Right lobe of liver (tissue), 4 donors: ENCODE measurements at regions not wholly inside any gene's neighbourhood (a gene's known extent, or its start where the extent isn't known, plus 50 kb on each side); places are given as distances from the start of the nearest gene placed in this dataset.

Experiments used
- POLR2A ChIP-seq: fragments of 450-650 bp; IDR thresholded peaks from one replicate; pipeline ENCODE4 v1.6.1; 2017; ENCODE audit warnings: antibody characterized with exemption, mild to moderate bottlenecking
- TF ChIP-seq, protein P1 (sequence below), 4 donors: fragments of 200-600 bp in 3 of 4; fragments of 450-650 bp in 1 of 4; IDR thresholded peaks; one replicate each; pipeline versions ENCODE4 v1.5.1 to v1.8.0; 2016 to 2022; ENCODE audit warnings: antibody characterized with exemption in 4 of 4, mild to moderate bottlenecking in 2 of 4
- donor health status: DM: no; HTN: no; CAD: no.
- donor health status: DM: no; HTN: no; CAD: no.
- donor health status: DM: no; HTN: yes; CAD: no.

DNA sequence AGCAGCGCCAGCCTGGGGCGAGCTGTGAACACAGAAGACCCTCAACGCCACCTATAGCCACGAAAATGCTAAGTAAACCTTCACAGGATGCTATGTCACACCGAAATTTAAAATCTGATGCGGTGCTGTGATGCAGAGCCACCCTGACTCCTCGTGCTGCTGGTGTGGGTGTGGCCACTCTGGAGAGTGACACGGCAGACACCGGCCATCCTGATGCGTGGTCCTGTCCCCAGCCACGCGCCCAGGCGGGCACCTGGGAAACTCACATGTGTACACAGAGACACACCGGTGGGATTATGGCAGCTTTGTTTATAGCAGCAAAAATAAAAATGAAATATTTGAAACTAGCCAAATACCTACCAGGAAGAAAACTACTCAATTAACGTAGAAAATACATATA, 138.3 kb upstream of the SFSWAP start:
- TF ChIP-seq, protein P1, sequence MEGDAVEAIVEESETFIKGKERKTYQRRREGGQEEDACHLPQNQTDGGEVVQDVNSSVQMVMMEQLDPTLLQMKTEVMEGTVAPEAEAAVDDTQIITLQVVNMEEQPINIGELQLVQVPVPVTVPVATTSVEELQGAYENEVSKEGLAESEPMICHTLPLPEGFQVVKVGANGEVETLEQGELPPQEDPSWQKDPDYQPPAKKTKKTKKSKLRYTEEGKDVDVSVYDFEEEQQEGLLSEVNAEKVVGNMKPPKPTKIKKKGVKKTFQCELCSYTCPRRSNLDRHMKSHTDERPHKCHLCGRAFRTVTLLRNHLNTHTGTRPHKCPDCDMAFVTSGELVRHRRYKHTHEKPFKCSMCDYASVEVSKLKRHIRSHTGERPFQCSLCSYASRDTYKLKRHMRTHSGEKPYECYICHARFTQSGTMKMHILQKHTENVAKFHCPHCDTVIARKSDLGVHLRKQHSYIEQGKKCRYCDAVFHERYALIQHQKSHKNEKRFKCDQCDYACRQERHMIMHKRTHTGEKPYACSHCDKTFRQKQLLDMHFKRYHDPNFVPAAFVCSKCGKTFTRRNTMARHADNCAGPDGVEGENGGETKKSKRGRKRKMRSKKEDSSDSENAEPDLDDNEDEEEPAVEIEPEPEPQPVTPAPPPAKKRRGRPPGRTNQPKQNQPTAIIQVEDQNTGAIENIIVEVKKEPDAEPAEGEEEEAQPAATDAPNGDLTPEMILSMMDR (IDR thresholded peaks at IDR 0.05): no peak
- TF ChIP-seq POLR2A: no peak
